OCI-LY1 (cell line): ENCODE measurements at regions not wholly inside any gene's neighbourhood (a gene's known extent, or its start where the extent isn't known, plus 50 kb on each side); places are given as distances from the start of the nearest gene placed in this dataset.

Source experiments
- CTCF ChIP-seq: fragments of 200-600 bp; sonication (generic), shearing (Covaris generic); IDR thresholded peaks from 2 replicates; pipeline ENCODE4 v1.5.1; 2017; ENCODE audit warnings: mild to moderate bottlenecking, antibody characterized with exemption, low read length, moderate library complexity, mixed read lengths
- EZH2 ChIP-seq: fragments of 200-600 bp; sonication (generic), shearing (Covaris generic); IDR thresholded peaks from 2 replicates; pipeline ENCODE4 v1.8.0; 2017; ENCODE audit warnings: borderline replicate concordance, mixed run types, mild to moderate bottlenecking, antibody characterized with exemption, low read length, moderate library complexity, mixed read lengths

- no peak for TF ChIP-seq CTCF
- TF ChIP-seq EZH2, result no peak
Measured at GRCh38 chr13:44278166-44278565, 95.5 kb upstream of the SERP2 start.
